HG03439 (cell line): ENCODE measurements at regions not wholly inside any gene's neighbourhood (a gene's known extent, or its start where the extent isn't known, plus 50 kb on each side); places are given as distances from the start of the nearest gene placed in this dataset.

Experiments used
- ATAC-seq: cut with Tn5 transposase; IDR thresholded peaks from one replicate; pipeline ENCODE4 v1.9.1; 2021; ENCODE audit warnings: mild to moderate bottlenecking, moderate library complexity; ENCODE audit not compliant: unreplicated experiment

DNA sequence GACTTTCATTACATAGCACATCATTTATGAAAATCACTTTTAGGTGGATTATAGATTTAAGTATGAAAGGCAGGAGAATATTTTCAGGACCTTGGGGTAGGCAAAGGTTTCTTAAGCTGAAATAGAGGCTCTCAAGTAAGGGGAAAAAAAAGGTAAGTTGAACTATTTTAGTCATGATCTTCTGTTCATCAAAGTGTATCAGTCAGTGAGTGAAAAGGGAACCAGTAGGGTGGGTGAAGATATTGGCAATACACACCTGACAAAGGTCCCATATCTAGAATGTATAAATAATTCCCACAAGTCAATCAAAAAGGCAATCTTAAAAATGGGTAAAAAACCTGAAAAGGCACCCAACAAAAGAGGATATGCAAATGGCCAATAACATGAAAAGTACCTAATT, 218.6 kb downstream of the KLF13 start:
- ATAC-seq: no peak

DNA sequence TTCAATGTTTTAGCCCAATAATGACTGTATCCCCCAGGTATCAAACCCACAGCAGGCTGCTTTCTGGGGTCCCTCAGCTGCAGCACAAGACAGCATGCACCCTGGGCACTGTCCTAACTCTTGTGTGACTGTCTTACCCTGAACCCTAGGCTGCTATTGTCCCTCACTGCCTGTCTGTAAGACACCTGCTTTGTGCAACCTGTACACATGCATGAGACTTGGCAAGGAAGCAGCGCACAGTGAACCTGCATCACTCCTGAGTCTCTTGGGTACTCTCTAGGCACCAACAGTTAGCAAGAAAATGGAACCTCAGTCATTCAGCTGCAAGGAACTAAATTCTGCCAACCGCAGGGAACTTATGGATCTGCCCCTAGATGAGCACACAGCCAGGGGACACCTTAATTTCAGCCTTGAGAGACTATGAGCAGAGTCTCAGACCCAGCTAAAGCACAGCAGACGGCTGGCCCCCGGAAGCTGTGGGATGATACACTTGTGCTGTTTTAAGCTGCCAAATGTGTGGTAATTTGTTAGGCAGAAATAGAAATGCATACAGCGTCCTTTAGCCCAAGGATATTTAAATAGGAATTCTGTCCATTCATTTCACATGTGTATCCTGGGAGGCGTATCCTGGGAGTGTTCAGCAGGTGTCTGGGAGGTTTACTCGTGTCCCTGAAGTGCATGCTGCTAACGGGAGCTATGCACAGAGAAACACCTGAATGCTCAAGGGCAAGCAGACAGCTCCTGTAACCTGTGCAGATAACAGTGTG, 223.8 kb downstream of the KLF13 start:
- ATAC-seq: no peak

DNA sequence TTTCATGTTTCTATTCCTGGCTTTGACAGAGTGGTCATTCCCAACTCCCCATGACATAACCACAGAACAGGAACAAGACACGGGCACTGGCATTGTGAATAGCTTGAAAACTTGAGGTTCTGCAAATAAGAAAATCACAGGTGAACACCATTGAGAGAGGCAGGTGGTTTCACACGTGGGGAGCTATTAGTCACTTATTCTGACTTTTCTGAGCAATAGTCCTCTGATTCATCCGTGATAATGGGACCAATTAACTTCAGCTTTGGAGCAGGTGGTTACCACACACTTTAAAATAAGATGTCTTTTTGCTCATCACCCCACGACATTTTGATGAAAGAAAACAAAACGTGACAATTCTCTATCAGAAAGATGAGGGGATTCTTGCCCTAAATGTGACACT, 224.7 kb downstream of the KLF13 start:
- no peak for ATAC-seq

DNA sequence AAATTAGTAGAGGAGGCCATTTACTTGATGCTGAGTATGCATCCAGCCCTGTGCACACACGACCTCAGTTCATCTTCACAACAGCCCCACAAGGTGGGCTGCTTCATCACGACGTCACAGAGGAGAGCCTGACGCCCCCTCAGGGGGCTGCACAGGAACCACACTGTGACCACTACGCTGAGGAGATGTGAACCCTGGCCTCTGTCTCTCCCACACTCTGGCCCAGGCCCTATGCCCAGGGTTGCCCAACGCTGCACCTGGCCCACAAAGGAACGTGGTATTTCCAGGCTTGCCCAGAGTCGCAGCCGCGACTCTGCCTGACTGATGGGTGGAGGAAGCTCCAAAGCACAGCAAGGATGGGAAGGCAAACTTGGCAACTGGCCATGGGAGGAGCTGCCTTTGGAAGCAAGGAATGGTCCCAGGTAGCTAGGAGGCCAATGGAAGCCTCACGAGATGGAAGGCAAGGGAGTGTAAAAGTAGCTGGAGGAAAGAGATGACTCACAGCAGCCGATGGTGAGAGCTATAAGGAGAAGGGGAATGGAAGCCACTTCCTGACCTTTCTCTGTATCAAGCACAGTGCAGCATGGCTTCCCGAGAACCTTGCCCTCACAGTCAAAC, 226.0 kb downstream of the KLF13 start:
- ATAC-seq: no peak

DNA sequence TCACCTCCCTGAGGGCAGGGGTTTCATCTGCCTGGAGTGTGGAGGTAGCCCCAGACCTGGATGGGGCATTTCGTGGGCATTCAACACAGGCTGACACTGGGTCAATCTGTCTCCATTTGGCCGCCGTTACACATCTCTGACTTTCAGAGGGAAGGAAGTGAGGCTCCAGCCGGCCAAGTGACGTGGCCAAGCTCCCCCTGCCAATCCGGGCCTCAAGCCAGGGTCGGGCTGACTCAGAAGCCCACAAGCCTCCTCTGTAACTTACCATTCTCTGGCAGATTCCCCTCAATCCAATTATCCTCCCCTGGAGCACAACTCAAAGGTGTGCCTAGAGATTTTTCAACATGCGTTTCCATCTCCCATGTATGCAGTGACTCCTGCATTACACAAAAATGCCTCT, 227.6 kb downstream of the KLF13 start:
- ATAC-seq: no peak

DNA sequence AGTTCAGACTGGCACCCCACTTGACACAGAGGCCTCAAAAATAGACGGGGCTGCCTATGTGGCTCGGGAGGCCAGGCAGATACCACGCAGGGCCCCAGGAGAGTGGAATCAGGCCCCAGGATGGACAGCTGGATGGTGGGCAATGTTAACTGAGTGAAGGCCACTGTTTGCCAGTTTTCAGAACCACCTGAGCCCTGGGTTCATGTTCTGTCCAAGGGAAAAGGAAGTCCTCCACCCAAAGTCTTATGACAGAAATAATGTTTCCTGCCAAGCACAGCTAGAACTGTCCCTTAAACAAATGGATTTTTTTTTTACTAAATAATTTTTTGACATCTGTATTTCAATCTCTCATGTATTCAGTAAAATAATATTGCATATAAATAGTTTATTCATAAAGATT, 228.4 kb downstream of the KLF13 start:
- no peak for ATAC-seq

DNA sequence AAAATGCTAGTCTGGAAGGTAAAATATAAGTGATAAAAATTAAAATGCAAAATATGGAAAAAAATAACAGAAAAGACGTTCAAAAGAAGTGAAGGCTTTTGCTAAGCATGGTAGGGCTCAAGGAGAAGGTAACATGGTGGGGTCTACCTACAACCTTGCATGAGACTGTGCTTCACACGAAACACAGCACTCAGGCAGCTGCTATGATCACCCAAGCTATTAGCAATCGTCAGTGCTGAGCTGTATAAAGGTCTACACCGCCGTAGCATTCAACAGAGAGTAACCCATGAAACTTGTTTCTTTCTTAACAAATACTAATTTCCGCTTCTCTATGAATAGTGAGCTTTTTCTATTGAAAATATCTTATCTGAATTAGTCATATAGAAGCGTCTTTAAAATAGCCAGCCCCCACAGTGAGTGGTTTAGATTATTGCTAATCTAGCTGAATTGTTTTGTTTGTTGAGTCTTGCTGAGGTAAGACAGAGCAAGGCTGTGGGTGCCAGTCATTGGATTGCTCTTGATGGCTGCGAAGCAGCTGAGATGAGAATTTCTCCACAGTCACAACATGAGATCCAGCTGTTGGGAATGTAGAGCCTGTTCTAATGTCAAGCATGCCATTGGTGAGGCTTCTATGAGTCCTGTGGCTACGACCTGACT, 230.0 kb downstream of the KLF13 start:
- no peak for ATAC-seq

DNA sequence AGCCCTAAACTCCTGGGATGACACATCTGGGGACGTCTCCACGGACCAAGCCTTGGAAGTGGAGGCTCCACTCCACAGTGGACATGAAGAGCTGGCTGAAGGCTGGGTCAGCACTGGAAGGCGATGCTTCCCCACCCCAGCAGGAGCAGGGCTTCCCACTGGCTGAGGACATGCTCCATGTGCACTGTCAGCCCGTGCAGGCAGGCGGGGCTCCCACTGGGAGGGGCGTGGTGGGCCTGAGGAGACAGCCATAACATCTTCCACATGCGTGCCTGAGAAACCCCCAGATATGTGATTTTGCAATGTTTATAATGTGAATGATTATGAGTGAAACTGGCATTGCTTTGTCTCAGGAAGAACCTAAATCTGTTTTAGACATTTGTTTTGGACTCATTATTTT, 231.3 kb downstream of the KLF13 start:
- no peak for ATAC-seq

DNA sequence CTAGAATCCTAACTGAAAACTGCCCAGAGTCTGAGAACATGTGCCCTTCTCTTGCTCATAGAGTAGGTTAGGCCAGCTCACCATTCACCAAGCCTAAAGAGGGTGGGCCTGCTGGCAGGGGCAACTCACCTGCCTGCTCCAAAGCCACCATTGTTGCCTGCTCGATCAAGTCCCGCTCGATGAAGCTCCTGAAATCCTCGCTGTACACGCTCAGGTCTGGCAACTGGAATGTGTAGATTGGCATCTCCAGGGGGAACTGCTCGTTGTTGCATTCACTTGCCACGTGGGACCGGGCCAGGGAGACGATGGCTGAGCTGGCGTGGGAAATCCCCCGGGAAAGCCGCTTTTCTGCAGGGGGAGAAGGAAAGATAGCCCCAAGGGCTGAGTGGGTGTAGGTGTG, 232.2 kb downstream of the KLF13 start:
- ATAC-seq: no peak

DNA sequence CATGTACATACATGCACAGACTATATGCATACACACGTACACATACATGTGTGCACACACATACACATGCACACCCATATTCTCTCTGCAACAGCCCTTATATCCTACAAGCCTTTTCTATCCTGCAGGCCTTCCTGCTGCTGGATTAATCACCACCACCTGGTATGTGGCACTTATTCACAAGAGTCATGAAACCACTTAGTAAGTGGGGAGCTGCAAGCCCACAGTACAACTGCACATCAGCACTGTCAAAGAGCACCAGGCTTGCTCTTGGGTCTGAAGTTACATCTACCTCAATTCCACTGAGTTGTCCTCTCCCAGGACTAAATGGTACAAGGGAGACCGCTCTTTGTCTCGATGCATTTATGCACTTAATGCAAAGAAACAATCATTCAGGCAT, 233.2 kb downstream of the KLF13 start:
- no peak for ATAC-seq

DNA sequence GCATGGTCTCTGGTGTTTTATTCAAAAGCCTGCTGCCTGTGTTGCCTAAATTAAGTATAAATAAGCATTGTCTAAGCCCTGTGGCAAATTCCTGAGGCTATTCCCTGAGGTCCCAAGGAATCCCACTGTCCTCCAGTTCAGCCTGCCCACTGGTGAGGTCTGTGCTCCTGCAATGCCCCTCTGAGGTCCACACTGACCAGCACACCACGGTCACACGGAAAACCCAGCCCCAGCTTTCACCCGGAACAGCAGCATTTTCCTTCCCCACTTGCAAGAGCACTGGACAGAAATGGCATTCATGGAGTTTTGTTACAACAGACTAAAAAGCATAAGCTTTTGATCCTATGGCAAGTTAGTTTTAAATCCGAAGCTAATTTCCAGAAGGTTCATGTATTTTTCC, 234.0 kb downstream of the KLF13 start:
- ATAC-seq: no peak

DNA sequence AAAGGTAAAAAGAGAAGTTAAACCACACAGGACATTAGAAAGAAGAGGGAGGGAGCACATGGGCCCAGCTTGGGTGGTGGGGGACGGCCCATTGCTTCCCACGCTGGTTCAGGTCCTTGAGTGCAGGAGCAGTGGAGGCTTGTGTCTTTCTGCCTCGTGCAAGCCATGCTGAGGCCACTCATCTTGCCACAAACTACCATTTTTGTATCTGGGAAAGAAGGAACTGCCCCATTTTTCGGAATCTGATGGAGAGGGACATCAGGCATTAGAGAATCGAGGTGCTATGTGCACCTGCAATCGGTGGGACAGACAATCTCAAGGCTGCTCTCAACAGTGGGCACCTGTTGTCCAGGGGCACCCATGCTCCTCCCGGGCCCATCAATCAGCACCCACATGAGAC, 234.5 kb downstream of the KLF13 start:
- no peak for ATAC-seq

DNA sequence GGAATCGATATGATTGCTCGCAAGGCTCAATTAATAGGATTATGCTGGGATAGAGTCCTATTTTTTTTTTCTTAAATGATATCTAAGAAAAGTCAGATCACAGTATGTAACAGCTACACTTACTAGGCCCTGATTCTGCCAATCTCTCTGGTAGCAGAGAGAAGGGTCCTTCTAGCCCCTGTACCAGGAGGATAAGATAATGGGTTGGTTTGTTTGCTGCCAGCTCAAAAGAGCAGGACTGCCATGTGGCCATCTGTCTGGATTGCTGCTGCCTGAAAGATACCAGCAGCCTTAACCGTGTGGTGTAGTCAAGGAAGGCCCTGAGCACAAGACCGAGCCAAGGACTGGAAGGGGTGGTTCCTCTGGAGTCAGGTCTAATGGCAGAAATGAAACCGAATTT, 236.4 kb downstream of the KLF13 start:
- ATAC-seq: no peak

DNA sequence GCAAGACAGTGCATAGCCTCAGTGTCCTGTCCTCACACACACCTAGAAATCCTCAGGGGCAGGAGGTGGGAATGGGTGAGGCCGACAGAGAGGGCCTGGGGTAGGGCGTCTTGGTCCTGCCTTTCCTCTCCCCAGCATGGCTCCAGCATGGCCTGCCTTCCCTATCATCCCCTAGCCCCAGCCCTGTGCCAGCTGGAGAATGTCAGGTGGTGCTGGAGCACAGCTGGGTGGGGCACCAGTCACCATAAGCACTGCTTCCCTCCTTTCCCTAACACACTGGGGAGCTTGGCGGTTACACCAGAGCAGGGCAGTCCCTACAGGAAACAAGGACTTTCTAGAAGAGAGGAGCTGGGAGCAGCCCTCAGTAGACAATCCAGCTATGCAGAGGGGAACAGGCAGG, 236.8 kb downstream of the KLF13 start:
- no peak for ATAC-seq

DNA sequence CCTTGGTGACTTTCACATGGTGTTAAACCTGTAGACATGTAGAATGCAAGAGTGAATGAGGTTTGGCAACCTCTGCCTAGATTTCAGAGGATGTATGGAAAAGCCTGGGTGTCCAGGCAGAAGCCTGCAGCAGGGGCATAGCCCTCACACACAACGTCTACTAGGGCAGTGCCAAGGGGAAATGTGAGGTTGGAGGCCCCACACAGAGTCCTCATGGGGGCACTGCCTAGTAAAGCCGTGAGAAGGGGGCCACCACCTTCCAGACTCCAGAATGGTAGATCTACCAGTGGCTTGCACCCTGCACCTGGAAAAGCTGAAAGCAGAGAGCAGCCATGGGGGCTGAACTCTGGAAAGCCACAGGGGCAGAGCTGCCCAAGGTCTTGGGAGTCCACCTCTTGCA, 241.2 kb downstream of the KLF13 start:
- no peak for ATAC-seq

DNA sequence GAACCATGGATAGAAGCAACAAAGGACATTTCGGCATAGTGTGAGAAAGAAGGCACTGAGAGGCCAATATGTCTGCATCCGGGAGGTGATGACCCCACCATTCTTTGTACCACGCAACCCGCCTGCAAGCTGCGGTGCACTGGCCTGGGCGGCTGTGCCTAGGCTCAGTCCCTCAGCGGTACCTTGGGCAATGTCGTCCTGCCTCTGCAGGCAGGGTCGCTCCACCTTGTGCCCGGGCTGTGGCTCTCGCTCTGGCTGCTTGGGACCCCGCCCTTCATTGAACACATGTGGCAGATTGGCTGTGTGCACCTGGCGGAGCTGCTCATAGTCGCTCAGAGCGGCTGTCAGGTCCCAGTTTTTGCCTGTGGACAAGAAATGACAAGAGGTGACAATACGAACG, 243.2 kb downstream of the KLF13 start:
- no peak for ATAC-seq

DNA sequence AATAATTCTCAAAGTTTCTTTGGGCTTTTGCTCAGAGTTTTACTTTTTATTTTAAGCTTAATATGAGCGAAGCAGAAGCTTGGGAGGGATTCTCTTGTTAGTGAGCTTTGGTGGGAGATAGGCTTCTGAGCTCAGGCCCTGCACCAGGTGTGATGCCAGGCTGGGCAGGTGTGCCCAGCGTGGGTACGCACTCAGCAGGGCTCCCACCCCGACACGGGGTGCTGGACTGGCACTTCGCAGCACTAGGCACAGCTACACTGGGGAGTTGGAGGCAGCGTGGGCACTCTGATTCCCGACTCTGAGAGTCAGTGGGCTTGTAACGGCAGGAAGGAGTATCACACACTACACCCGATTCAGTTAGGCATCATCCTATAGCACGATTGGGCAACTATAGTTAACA, 244.0 kb downstream of the KLF13 start:
- ATAC-seq: no peak

DNA sequence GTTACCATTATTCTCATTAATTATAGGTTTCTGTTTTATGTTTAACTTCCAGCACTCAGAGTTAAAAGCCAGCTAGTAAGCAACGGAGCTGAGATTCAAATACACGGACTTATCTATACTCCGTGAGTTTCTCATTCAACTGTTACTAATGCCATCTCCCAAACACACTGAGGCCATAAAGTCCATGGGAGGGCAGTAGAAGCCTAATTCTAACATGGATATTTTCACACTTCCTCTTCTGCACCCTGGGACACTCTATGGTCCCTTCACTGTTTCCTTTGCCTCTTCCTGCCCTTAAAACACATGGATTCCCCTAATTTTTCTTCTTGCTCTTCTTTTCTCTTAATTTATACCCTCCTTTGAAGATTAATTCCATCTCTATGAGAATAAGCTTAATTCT, 245.0 kb downstream of the KLF13 start:
- no peak for ATAC-seq

DNA sequence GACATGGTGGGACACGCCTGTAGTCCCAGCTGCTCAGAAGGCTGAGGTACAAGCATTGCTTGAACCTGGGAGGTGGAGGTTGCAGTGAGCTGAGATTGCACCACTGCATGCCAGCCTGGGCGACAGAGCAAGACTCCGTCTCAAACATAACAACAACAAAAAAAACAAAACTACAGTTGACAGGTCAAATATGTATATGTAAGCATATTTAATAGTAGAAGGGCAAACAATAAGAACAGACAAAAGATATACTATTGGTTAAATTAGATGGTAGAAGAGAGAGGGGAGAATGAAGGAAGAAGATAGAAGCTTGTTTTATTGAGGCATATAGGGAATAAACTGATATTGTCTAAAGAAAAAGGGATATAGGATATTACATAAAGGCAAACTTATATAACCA, 247.1 kb downstream of the KLF13 start:
- no peak for ATAC-seq

DNA sequence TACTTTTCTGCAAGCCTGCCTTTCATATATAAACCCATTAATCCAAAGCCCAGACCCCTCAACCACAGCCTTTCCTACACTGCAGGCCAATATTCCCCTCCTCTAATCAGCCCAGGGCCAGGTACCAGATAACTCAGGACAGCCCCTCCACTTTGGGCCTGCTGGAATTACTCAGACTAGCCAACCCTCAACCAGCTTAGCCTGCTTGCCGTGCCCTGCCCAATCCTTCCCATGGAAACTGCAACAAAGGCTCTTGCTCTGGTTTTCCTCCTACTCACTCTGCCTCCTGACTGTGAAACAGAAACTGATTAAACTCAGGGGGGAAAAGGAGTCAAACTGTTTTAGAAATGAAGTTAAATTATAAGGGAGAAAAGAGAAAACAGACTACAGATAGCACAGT, 248.1 kb downstream of the KLF13 start:
- no peak for ATAC-seq

DNA sequence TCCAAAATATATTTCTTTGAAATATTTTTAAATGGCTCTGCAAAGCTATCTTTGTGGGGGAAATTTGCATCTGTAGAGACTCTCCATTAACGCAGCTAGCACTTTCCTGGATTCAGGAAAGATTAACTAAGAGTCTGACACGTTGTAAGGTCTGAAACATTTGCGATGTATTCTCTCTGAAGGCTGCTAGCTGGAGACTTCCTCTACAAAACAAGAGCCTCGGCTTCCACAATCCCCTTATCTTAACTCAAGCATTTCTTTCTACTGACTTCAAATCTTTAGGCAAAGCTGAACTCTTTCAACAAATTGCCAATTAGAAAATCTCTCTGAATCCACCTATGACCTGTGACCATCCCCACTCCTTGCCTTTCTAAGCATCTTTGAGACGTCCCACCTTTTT, 250.5 kb downstream of the KLF13 start:
- ATAC-seq: no peak

DNA sequence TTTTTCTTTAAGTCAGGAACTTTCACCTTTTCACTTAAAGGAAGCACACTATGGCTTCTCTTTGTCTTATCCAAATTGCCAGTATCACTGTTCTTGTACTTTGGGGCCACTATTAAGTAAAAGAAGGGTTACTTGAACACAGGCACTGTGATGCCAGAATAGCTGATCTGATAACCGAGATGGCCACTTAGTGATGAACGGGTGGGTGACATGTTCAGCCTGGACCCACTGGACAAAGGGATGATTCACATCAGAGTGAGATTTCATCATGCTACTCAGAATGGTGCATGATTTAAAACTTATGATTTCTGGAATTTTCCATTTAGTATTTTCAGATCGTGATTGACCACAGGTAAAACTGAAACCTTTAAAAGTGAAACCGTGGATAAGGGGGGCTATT, 252.6 kb downstream of the KLF13 start:
- no peak for ATAC-seq
